Prostate gland (tissue), 2 donors: ENCODE measurements at regions not wholly inside any gene's neighbourhood (a gene's known extent, or its start where the extent isn't known, plus 50 kb on each side); places are given as distances from the start of the nearest gene placed in this dataset.

Source experiments
- CTCF ChIP-seq, 4 experiments: fragments of 200-600 bp in 2 of 4; fragments of 450-650 bp in 2 of 4; sonication (generic) in 2 of 4; IDR thresholded peaks; 1 replicate in 3 of 4; 2 replicates in 1 of 4; pipeline ENCODE4 v1.5.1; 2016 to 2019; ENCODE audit warnings: antibody characterized with exemption in 4 of 4, mild to moderate bottlenecking in 2 of 4, moderate library complexity in 2 of 4
- POLR2A ChIP-seq: fragments of 450-650 bp; IDR thresholded peaks from one replicate; pipeline ENCODE4 v1.6.1; 2016; ENCODE audit warnings: antibody characterized with exemption, mild to moderate bottlenecking
- POLR2AphosphoS5 ChIP-seq: sonication (generic); formaldehyde crosslinking; IDR thresholded peaks from one replicate; pipeline ENCODE4 v1.6.1; 2017; ENCODE audit warnings: antibody characterized with exemption

DNA sequence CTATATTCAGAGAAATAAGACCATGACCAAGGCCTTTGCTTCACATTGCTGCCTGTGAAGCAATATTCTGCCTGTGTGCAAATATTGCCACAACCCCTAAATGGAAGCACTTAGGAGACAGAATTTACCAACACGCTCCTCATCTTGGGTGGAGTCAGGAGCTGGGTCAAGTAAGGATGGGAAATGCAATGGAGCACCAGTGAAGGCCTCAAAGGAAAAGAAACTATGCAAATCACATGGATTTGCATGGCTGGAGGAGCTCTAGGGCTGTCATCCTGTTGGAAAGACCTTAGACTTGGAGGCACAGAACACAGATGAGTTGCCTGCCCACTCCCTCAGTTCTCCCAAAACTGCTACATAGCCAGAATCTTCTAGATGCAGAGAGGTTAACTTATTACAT, 435.5 kb downstream of the SIPA1L2 start:
- no peak for TF ChIP-seq POLR2A
- TF ChIP-seq CTCF (IDR thresholded peaks at IDR 0.05), result no peak
- no peak for TF ChIP-seq POLR2AphosphoS5
